GM21825 (cell line): ENCODE measurements at regions not wholly inside any gene's neighbourhood (a gene's known extent, or its start where the extent isn't known, plus 50 kb on each side); places are given as distances from the start of the nearest gene placed in this dataset.

Source experiments
- ATAC-seq: cut with Tn5 transposase; IDR thresholded peaks from one replicate; pipeline ENCODE4 v1.9.1; 2021; ENCODE audit warnings: mild to moderate bottlenecking, moderate library complexity; ENCODE audit not compliant: unreplicated experiment

- ATAC-seq = no peak
Observed at GRCh38 chr13:67343777-67344176, 113.6 kb upstream of the PCDH9 start.

GRCh38 chr13:67341406-67341805, 111.3 kb upstream of the PCDH9 start:
- no peak for ATAC-seq

GRCh38 chr13:67330149-67330548, 100.0 kb upstream of the PCDH9 start:
- ATAC-seq = no peak

- no peak for ATAC-seq
Observed at GRCh38 chr13:67328895-67329294, 98.8 kb upstream of the PCDH9 start.

GRCh38 chr13:67318860-67319259, 88.7 kb upstream of the PCDH9 start:
- no peak for ATAC-seq

- no peak for ATAC-seq
Observed at GRCh38 chr13:67318398-67318797, 88.3 kb upstream of the PCDH9 start.

GRCh38 chr13:67314405-67314804, 84.3 kb upstream of the PCDH9 start:
- ATAC-seq = no peak

- no peak for ATAC-seq
Observed at GRCh38 chr13:67308004-67308772, 78.1 kb upstream of the PCDH9 start.

GRCh38 chr13:67306742-67307141, 76.6 kb upstream of the PCDH9 start:
- ATAC-seq = no peak

GRCh38 chr13:67303661-67304333, 73.7 kb upstream of the PCDH9 start:
- ATAC-seq = no peak

- no peak for ATAC-seq
Observed at GRCh38 chr13:67299751-67300150, 69.6 kb upstream of the PCDH9 start.

GRCh38 chr13:67299072-67299635, 69.0 kb upstream of the PCDH9 start:
- ATAC-seq = no peak

- ATAC-seq = no peak
Observed at GRCh38 chr13:67298297-67298696, 68.2 kb upstream of the PCDH9 start.

GRCh38 chr13:67296511-67296910, 66.4 kb upstream of the PCDH9 start:
- ATAC-seq = no peak

GRCh38 chr13:67292886-67293285, 62.8 kb upstream of the PCDH9 start:
- ATAC-seq = no peak

- no peak for ATAC-seq
Observed at GRCh38 chr13:67285611-67286010, 55.5 kb upstream of the PCDH9 start.

- ATAC-seq = no peak
Observed at GRCh38 chr13:67283637-67284036, 53.5 kb upstream of the PCDH9 start.

GRCh38 chr13:67281466-67281865, 51.3 kb upstream of the PCDH9 start:
- ATAC-seq = no peak
